GM23338 (cell line): ENCODE measurements at regions not wholly inside any gene's neighbourhood (a gene's known extent, or its start where the extent isn't known, plus 50 kb on each side); places are given as distances from the start of the nearest gene placed in this dataset.

ENCODE experiments used
- ATAC-seq: fragments of 200-7000 bp; cut with Tn5 transposase; 3 replicates; pipeline ENCODE4 v1.9.1; 2020
- DNase-seq: peaks from one replicate; pipeline ENCODE4 v3.0.0-alpha.2; 2015; ENCODE audit warnings: low spot score
- H2AFZ ChIP-seq: fragments of 200-600 bp; sonication (generic); 2 replicates; pipeline ENCODE4 v1.8.0; 2016; ENCODE audit warnings: antibody characterized with exemption, mild to moderate bottlenecking, moderate library complexity
- H3F3A ChIP-seq: fragments of 200-600 bp; sonication (generic); replicated peaks from 2 replicates; pipeline ENCODE4 v1.8.0; 2017; ENCODE audit warnings: antibody characterized with exemption, mixed run types, low read depth
- H3K27ac ChIP-seq: fragments of 200-600 bp; sonication (generic); 2 replicates; pipeline ENCODE4 v1.6.1; 2016; ENCODE audit warnings: low read depth
- H3K27me3 ChIP-seq: fragments of 200-600 bp; sonication (generic); 2 replicates; pipeline ENCODE4 v1.8.0; 2016; ENCODE audit warnings: mild to moderate bottlenecking, mixed run types, moderate library complexity; ENCODE audit not compliant: insufficient read depth
- H3K36me3 ChIP-seq: fragments of 200-600 bp; sonication (generic); 2 replicates; pipeline ENCODE4 v1.8.0; 2016; ENCODE audit warnings: mild to moderate bottlenecking; ENCODE audit not compliant: insufficient read depth
- H3K4me1 ChIP-seq: fragments of 200-600 bp; sonication (generic); 2 replicates; pipeline ENCODE4 v1.8.0; 2016; ENCODE audit warnings: mild to moderate bottlenecking, moderate library complexity; ENCODE audit not compliant: insufficient read depth
- H3K4me2 ChIP-seq: fragments of 200-600 bp; sonication (generic); 2 replicates; pipeline ENCODE4 v1.7.1; 2017; ENCODE audit warnings: mixed run types
- H3K4me3 ChIP-seq: fragments of 200-600 bp; sonication (generic); 2 replicates; pipeline ENCODE4 v1.6.1; 2016; ENCODE audit warnings: mixed run types
- H3K79me2 ChIP-seq: fragments of 200-600 bp; sonication (generic); replicated peaks from 2 replicates; pipeline ENCODE4 v1.8.0; 2017; ENCODE audit warnings: mild to moderate bottlenecking; ENCODE audit not compliant: insufficient read depth
- H3K9me2 ChIP-seq: fragments of 200-600 bp; sonication (generic); 2 replicates; pipeline ENCODE4 v1.8.0; 2017; ENCODE audit not compliant: insufficient read depth
- H4K20me1 ChIP-seq: fragments of 200-600 bp; sonication (generic); replicated peaks from 2 replicates; pipeline ENCODE4 v1.8.0; 2017; ENCODE audit warnings: mild to moderate bottlenecking; ENCODE audit not compliant: insufficient read depth
- H3K27ac Mint-ChIP-seq: 2 replicates; pipeline ENCODE4 v1.8.0; 2020; ENCODE audit warnings: inconsistent platforms, mild to moderate bottlenecking, moderate library complexity, mixed read lengths
- H3K27me3 Mint-ChIP-seq: 3 replicates; pipeline ENCODE4 v1.8.0; 2022; ENCODE audit warnings: low read depth, mild to moderate bottlenecking, moderate library complexity, mixed read lengths, inconsistent platforms; ENCODE audit not compliant: insufficient read depth, poor library complexity
- H3K36me3 Mint-ChIP-seq: 3 replicates; pipeline ENCODE4 v1.8.0; 2021; ENCODE audit warnings: low read depth, mild to moderate bottlenecking, inconsistent platforms, moderate library complexity, mixed read lengths
- H3K4me1 Mint-ChIP-seq: 3 replicates; pipeline ENCODE4 v1.8.0; 2020; ENCODE audit warnings: mild to moderate bottlenecking, inconsistent platforms, mixed read lengths
- H3K4me3 Mint-ChIP-seq: 3 replicates; pipeline ENCODE4 v1.8.0; 2021; ENCODE audit warnings: moderate library complexity, mild to moderate bottlenecking, inconsistent platforms, mixed read lengths
- H3K9me3 Mint-ChIP-seq: 3 replicates; pipeline ENCODE4 v1.8.0; 2020; ENCODE audit warnings: moderate library complexity, mild to moderate bottlenecking, inconsistent platforms, mixed read lengths
- CREB1 ChIP-seq: fragments of 250-450 bp; sonication (Bioruptor Pico); IDR thresholded peaks from 2 replicates; pipeline ENCODE4 v1.5.0; 2020; ENCODE audit warnings: low read depth, mild to moderate bottlenecking, moderate library complexity
- ETS1 ChIP-seq: IDR thresholded peaks from 2 replicates; pipeline ENCODE4 v1.6.1; 2016; ENCODE audit warnings: antibody characterized with exemption
- JUNB ChIP-seq: IDR thresholded peaks from one replicate; pipeline ENCODE4 v1.6.1; 2016; ENCODE audit warnings: antibody characterized with exemption; ENCODE audit not compliant: unreplicated experiment
- NANOG ChIP-seq: IDR thresholded peaks from 2 replicates; pipeline ENCODE4 v1.6.1; 2016; ENCODE audit warnings: antibody characterized with exemption, borderline replicate concordance
- POLR2AphosphoS5 ChIP-seq: IDR thresholded peaks from 2 replicates; pipeline ENCODE4 v1.6.1; 2016; ENCODE audit warnings: antibody characterized with exemption, low read depth
- REST ChIP-seq: IDR thresholded peaks from one replicate; pipeline ENCODE4 v1.6.1; 2018; ENCODE audit warnings: antibody characterized with exemption; ENCODE audit not compliant: unreplicated experiment
- STAT1 ChIP-seq: IDR thresholded peaks from one replicate; pipeline ENCODE4 v1.6.1; 2016; ENCODE audit warnings: antibody characterized with exemption; ENCODE audit not compliant: unreplicated experiment
- ZNF114 ChIP-seq: fragments of 250-450 bp; sonication (Bioruptor Pico); IDR thresholded peaks from 2 replicates; pipeline ENCODE4 v1.5.0; 2020; ENCODE audit warnings: mild to moderate bottlenecking, moderate library complexity
- ZNF331 ChIP-seq: fragments of 250-450 bp; sonication (Bioruptor Pico); IDR thresholded peaks from 2 replicates; pipeline ENCODE4 v1.5.0; 2020; ENCODE audit warnings: low read depth, mild to moderate bottlenecking, moderate library complexity
- TF ChIP-seq, protein P1 (sequence below), 2 experiments: fragments of 200-600 bp in 1 of 2; sonication (generic) in 1 of 2; conservative IDR thresholded peaks; 2 replicates each; pipeline versions ENCODE4 v1.5.1 to v1.6.1; 2016 to 2017; ENCODE audit warnings: antibody characterized with exemption in 2 of 2, low read depth in 2 of 2, mild to moderate bottlenecking in 2 of 2, moderate library complexity in 1 of 2
- TF ChIP-seq, protein P2 (sequence below): fragments of 250-450 bp; sonication (Bioruptor Pico); IDR thresholded peaks from 2 replicates; pipeline ENCODE4 v1.5.0; 2020; ENCODE audit warnings: mild to moderate bottlenecking, moderate library complexity

GRCh38 chr15:34647569-34648293 lies 64.3 kb upstream of the GOLGA8B start:
- H3K27ac ChIP-seq = no peak overlapping the region
- H3K4me3 Mint-ChIP-seq = no peak overlapping the region
- ATAC-seq (no peak), DNase-seq (no peak)
- H3K4me1 ChIP-seq = peaks cover 6% of the 10 kb centered on the region
- H3K4me1 Mint-ChIP-seq = peaks cover 7% of the 10 kb centered on the region; the same call in 2 of the 3 replicates
- no peaks in the 10 kb centered on the region for H3K36me3 Mint-ChIP-seq
- H2AFZ ChIP-seq = peak overlapping the region; percentile 43
- no peak overlapping the region for H3K4me3 ChIP-seq
- H3K9me2 ChIP-seq = no peaks in the 10 kb centered on the region
- H3K9me3 Mint-ChIP-seq = no peaks in the 10 kb centered on the region
- no peak overlapping the region for H3K4me2 ChIP-seq
- peaks cover 1% of the 10 kb centered on the region for H3K27me3 Mint-ChIP-seq
- no peaks in the 10 kb centered on the region for H3F3A ChIP-seq
- TF ChIP-seq ETS1 = no peak
- no peak for TF ChIP-seq ZNF114
- TF ChIP-seq, protein P1, sequence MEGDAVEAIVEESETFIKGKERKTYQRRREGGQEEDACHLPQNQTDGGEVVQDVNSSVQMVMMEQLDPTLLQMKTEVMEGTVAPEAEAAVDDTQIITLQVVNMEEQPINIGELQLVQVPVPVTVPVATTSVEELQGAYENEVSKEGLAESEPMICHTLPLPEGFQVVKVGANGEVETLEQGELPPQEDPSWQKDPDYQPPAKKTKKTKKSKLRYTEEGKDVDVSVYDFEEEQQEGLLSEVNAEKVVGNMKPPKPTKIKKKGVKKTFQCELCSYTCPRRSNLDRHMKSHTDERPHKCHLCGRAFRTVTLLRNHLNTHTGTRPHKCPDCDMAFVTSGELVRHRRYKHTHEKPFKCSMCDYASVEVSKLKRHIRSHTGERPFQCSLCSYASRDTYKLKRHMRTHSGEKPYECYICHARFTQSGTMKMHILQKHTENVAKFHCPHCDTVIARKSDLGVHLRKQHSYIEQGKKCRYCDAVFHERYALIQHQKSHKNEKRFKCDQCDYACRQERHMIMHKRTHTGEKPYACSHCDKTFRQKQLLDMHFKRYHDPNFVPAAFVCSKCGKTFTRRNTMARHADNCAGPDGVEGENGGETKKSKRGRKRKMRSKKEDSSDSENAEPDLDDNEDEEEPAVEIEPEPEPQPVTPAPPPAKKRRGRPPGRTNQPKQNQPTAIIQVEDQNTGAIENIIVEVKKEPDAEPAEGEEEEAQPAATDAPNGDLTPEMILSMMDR (conservative IDR thresholded peaks at IDR 0.05; ENCODE audit: low read depth in 2 of 2) = no peak
- TF ChIP-seq STAT1 = no peak
- TF ChIP-seq NANOG = no peak
- TF ChIP-seq REST = no peak
- TF ChIP-seq, protein P2, sequence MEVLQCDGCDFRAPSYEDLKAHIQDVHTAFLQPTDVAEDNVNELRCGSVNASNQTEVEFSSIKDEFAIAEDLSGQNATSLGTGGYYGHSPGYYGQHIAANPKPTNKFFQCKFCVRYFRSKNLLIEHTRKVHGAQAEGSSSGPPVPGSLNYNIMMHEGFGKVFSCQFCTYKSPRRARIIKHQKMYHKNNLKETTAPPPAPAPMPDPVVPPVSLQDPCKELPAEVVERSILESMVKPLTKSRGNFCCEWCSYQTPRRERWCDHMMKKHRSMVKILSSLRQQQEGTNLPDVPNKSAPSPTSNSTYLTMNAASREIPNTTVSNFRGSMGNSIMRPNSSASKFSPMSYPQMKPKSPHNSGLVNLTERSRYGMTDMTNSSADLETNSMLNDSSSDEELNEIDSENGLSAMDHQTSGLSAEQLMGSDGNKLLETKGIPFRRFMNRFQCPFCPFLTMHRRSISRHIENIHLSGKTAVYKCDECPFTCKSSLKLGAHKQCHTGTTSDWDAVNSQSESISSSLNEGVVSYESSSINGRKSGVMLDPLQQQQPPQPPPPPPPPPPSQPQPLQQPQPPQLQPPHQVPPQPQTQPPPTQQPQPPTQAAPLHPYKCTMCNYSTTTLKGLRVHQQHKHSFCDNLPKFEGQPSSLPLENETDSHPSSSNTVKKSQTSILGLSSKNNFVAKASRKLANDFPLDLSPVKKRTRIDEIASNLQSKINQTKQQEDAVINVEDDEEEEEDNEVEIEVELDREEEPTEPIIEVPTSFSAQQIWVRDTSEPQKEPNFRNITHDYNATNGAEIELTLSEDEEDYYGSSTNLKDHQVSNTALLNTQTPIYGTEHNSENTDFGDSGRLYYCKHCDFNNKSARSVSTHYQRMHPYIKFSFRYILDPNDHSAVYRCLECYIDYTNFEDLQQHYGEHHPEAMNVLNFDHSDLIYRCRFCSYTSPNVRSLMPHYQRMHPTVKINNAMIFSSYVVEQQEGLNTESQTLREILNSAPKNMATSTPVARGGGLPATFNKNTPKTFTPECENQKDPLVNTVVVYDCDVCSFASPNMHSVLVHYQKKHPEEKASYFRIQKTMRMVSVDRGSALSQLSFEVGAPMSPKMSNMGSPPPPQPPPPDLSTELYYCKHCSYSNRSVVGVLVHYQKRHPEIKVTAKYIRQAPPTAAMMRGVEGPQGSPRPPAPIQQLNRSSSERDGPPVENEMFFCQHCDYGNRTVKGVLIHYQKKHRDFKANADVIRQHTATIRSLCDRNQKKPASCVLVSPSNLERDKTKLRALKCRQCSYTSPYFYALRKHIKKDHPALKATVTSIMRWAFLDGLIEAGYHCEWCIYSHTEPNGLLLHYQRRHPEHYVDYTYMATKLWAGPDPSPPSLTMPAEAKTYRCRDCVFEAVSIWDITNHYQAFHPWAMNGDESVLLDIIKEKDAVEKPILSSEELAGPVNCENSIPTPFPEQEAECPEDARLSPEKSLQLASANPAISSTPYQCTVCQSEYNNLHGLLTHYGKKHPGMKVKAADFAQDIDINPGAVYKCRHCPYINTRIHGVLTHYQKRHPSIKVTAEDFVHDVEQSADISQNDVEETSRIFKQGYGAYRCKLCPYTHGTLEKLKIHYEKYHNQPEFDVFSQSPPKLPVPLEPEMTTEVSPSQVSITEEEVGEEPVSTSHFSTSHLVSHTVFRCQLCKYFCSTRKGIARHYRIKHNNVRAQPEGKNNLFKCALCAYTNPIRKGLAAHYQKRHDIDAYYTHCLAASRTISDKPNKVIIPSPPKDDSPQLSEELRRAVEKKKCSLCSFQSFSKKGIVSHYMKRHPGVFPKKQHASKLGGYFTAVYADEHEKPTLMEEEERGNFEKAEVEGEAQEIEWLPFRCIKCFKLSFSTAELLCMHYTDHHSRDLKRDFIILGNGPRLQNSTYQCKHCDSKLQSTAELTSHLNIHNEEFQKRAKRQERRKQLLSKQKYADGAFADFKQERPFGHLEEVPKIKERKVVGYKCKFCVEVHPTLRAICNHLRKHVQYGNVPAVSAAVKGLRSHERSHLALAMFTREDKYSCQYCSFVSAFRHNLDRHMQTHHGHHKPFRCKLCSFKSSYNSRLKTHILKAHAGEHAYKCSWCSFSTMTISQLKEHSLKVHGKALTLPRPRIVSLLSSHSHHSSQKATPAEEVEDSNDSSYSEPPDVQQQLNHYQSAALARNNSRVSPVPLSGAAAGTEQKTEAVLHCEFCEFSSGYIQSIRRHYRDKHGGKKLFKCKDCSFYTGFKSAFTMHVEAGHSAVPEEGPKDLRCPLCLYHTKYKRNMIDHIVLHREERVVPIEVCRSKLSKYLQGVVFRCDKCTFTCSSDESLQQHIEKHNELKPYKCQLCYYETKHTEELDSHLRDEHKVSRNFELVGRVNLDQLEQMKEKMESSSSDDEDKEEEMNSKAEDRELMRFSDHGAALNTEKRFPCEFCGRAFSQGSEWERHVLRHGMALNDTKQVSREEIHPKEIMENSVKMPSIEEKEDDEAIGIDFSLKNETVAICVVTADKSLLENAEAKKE = no peak
- no peak for TF ChIP-seq JUNB
- TF ChIP-seq CREB1 (CRISPR knock-in tag) = no peak
- TF ChIP-seq POLR2AphosphoS5 = no peak
- no peak for TF ChIP-seq ZNF331 (CRISPR knock-in tag)
- H3K27me3 ChIP-seq = no peaks in the 10 kb centered on the region
- no peaks in the 10 kb centered on the region for H3K79me2 ChIP-seq
- peak overlapping the region; percentile 68; the same call in 1 of the 2 replicates for H3K27ac Mint-ChIP-seq
- no peaks in the 10 kb centered on the region for H3K36me3 ChIP-seq
- no peaks in the 10 kb centered on the region for H4K20me1 ChIP-seq
